ENCODE measurements at regions not wholly inside any gene's neighbourhood (a gene's known extent, or its start where the extent isn't known, plus 50 kb on each side); places are given as distances from the start of the nearest gene placed in this dataset.

DNA sequence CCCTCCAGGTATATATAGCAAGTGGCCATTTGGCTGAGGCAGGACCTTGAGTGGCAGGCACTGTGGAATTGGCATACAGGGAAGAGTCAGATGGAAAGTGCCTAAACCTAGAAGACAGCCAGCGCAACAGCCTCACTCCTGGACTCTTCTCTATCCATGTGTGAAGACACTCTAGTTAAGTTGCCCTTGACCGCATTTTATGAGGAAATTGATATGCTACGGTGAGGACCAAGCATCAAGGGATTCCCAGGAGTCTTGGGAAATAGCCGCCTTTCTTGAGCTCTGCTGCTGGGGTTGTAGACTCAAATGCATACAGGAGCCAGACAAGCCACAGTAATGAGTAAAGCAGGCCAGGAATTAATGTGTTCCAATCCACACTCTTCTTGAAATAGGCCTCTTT is 145.9 kb upstream of the KAZN start:
- Histone ChIP-seq H3K4me3 (replicated peaks in 1 of 3; ENCODE audit: insufficient read depth in 1 of 3, low read depth in 2 of 3, low read length in 3 of 3) (no peak overlapping the region), H2AFZ (ENCODE audit: low read length) (no peak overlapping the region), H3K4me1 (ENCODE audit: insufficient read depth, low read length) (no peaks in the 10 kb centered on the region), H3K9ac (ENCODE audit: insufficient read depth, low read depth, low read length) (no peak overlapping the region), H3K27me3 (ENCODE audit: control insufficient read depth in 1 of 2, insufficient read depth in 2 of 2, low read length in 2 of 2) (no peaks in the 10 kb centered on the region; a peak in 1 of 5 replicates), H3K4me2 (ENCODE audit: low read depth, low read length) (no peak overlapping the region), H3K27ac (ENCODE audit: extremely low read length, insufficient read depth, low read length) (no peak overlapping the region), H3K9me3 (ENCODE audit: low read length) (no peaks in the 10 kb centered on the region), H4K20me1 (ENCODE audit: insufficient read depth, low read length) (no peaks in the 10 kb centered on the region), H3K79me2 (ENCODE audit: insufficient read depth, low read length) (no peaks in the 10 kb centered on the region), H3K36me3 (replicated peaks in 1 of 2; ENCODE audit: control insufficient read depth in 1 of 2, insufficient read depth in 2 of 2, low read length in 2 of 2) (no peaks in the 10 kb centered on the region)
- ATAC-seq (no peak), DNase-seq (ENCODE audit: low spot score) (no peak), FAIRE-seq (no peak)
- 89% methylated on average over 1 of the region's 4 CpGs for WGBS (ENCODE audit: low lambda C conversion rate)
- ChIA-PET POLR2A (no interaction called here), CTCF (ENCODE audit: low intra/inter-chr PET ratio, low total read pairs) (no interaction called here)
- TF ChIP-seq SP4 (CRISPR knock-in tag; IDR thresholded peaks at IDR 0.05) (no peak), ZNF224 (CRISPR knock-in tag; IDR thresholded peaks at IDR 0.05) (no peak), ARNT2 (CRISPR knock-in tag; IDR thresholded peaks at IDR 0.05; ENCODE audit: low read depth) (no peak), ZNF724P (CRISPR knock-in tag; IDR thresholded peaks at IDR 0.05; ENCODE audit: borderline replicate concordance) (no peak), ZBTB7A (CRISPR knock-in tag; IDR thresholded peaks at IDR 0.05) (no peak), FOXA3 (CRISPR knock-in tag; IDR thresholded peaks at IDR 0.05) (no peak), NR2F1 (CRISPR knock-in tag; IDR thresholded peaks at IDR 0.05) (no peak), NR2F6 (IDR thresholded peaks at IDR 0.05) (no peak), NR2F6 (CRISPR knock-in tag; IDR thresholded peaks at IDR 0.05) (no peak)
- TF ChIP-seq, protein P1, sequence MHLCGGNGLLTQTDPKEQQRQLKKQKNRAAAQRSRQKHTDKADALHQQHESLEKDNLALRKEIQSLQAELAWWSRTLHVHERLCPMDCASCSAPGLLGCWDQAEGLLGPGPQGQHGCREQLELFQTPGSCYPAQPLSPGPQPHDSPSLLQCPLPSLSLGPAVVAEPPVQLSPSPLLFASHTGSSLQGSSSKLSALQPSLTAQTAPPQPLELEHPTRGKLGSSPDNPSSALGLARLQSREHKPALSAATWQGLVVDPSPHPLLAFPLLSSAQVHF (CRISPR knock-in tag; IDR thresholded peaks at IDR 0.05), result no peak
- TF ChIP-seq, protein P2, sequence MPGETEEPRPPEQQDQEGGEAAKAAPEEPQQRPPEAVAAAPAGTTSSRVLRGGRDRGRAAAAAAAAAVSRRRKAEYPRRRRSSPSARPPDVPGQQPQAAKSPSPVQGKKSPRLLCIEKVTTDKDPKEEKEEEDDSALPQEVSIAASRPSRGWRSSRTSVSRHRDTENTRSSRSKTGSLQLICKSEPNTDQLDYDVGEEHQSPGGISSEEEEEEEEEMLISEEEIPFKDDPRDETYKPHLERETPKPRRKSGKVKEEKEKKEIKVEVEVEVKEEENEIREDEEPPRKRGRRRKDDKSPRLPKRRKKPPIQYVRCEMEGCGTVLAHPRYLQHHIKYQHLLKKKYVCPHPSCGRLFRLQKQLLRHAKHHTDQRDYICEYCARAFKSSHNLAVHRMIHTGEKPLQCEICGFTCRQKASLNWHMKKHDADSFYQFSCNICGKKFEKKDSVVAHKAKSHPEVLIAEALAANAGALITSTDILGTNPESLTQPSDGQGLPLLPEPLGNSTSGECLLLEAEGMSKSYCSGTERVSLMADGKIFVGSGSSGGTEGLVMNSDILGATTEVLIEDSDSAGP (CRISPR knock-in tag; IDR thresholded peaks at IDR 0.05; ENCODE audit: borderline replicate concordance), result no peak
- intact Hi-C loops (cut with micrococcal nuclease; ENCODE audit: unreplicated experiment) (no loop called here), in situ Hi-C loops (cut with HindIII; ENCODE audit: extremely low pct_ligation_motif_present, low pct_unique_long_range_greater_than_20kb) (no loop called here)
- no TSS peak for BruUV-seq (replicated peaks)
